ENCODE measurements at regions not wholly inside any gene's neighbourhood (a gene's known extent, or its start where the extent isn't known, plus 50 kb on each side); places are given as distances from the start of the nearest gene placed in this dataset.

DNA sequence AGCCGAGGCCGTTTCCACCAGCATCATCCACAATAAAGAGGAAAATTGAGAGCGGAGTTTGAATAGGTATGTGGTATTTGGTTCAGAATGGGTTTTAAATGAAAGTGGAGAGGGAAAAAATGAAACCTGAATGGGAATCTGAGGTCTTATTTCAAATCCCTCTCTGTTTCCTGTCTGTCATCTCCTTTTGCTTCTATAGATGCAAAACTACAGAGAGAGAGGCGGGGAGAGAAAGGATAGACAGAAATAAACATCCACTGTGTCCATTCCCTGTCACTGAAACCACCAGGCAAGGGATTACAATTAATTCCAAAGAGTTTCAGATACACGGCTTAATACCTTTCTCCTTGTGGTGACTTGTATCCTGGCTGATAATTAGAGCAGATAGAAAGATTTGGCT lies 102.3 kb downstream of the DAD1 start:
- Histone ChIP-seq H3K9me3 (no peaks in the 10 kb centered on the region), H3K4me3 (no peak overlapping the region), H3K27ac (no peak overlapping the region), H3K36me3 (no peaks in the 10 kb centered on the region), H3K27me3 (no peaks in the 10 kb centered on the region), H3K4me1 (no peaks in the 10 kb centered on the region)
- no peak for DNase-seq (ENCODE audit: low spot score in 2 of 2)
- intact Hi-C loops (cut with DNase I), result no loop called here
- TF ChIP-seq, protein P1, sequence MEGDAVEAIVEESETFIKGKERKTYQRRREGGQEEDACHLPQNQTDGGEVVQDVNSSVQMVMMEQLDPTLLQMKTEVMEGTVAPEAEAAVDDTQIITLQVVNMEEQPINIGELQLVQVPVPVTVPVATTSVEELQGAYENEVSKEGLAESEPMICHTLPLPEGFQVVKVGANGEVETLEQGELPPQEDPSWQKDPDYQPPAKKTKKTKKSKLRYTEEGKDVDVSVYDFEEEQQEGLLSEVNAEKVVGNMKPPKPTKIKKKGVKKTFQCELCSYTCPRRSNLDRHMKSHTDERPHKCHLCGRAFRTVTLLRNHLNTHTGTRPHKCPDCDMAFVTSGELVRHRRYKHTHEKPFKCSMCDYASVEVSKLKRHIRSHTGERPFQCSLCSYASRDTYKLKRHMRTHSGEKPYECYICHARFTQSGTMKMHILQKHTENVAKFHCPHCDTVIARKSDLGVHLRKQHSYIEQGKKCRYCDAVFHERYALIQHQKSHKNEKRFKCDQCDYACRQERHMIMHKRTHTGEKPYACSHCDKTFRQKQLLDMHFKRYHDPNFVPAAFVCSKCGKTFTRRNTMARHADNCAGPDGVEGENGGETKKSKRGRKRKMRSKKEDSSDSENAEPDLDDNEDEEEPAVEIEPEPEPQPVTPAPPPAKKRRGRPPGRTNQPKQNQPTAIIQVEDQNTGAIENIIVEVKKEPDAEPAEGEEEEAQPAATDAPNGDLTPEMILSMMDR (IDR thresholded peaks at IDR 0.05), result no peak

DNA sequence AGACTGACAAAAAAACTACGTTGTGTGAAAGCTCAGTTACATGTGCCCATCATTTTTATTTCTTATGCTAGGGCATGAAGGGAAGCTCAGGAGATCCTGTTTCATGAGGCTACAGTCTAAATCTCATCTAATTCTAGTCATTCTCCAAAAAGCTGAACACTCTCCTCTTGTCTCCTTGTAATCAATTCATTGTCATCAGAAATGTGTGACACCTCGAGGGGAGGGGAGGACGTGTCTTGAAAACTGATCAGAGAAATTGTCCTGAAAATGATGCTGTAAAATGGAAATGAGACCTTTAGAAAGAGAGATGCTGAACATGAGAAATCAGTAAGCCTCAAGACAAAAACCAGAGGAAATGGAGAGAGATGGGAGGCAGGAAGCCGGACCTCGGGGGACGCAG lies 103.4 kb downstream of the DAD1 start:
- DNase-seq (ENCODE audit: low spot score in 2 of 2), result no peak
- no peak overlapping the region for H3K27ac ChIP-seq
- TF ChIP-seq, protein P1 (IDR thresholded peaks at IDR 0.05), result no peak
- intact Hi-C loops (cut with DNase I), result no loop called here
- no peaks in the 10 kb centered on the region for H3K27me3 ChIP-seq
- H3K9me3 ChIP-seq, result no peaks in the 10 kb centered on the region
- no peaks in the 10 kb centered on the region for H3K4me1 ChIP-seq
- H3K4me3 ChIP-seq, result no peak overlapping the region
- no peaks in the 10 kb centered on the region for H3K36me3 ChIP-seq

DNA sequence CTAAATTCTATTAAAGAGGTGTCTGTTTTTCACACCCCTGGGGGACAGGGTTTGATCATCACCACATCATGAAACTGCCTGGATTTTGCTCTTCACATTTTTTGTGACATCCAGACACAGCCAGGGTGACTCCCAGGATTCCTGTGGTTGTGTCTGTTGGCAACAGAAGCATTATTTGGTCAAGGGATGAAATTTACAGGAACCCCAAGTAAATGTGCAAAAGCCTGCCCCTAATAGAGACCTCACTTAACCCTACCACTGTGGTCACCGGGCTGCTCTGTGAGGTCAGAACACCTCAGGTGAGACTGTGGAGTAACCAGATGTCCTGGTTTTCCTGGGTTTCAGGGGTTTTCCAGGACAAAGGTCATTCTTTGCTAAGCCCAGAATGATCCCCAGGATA lies 103.8 kb downstream of the DAD1 start:
- intact Hi-C loops (cut with DNase I), result no loop called here

DNA sequence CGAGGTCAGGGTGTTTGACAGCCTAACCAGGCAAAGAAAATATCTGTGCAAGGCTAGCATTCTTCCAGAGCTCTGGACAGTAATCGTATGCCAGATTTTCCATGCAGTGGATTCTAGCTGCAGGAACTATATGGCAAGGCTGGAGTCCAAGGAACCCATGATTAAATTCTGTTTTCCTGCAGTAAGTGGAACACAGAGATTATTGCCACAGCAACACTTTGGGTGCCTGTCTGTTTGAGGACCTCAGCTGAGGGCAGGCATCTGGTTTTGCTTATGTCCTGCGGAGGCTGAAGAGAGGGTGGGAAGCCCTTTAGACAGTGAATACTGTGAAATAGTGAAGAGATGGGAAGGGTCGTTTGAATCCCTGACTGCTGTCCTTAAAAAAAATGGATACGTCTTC lies 104.4 kb downstream of the DAD1 start:
- Histone ChIP-seq H3K36me3 (no peaks in the 10 kb centered on the region), H3K27me3 (no peaks in the 10 kb centered on the region), H3K9me3 (no peaks in the 10 kb centered on the region), H3K4me3 (no peak overlapping the region), H3K4me1 (no peaks in the 10 kb centered on the region), H3K27ac (no peak overlapping the region)
- TF ChIP-seq, protein P1 (IDR thresholded peaks at IDR 0.05), result no peak
- no peak for DNase-seq (ENCODE audit: low spot score in 2 of 2)
- intact Hi-C loops (cut with DNase I), result no loop called here

More for the DNA sequence above, 103.8 kb downstream of the DAD1 start:
- Histone ChIP-seq H3K27me3 (no peaks in the 10 kb centered on the region), H3K36me3 (no peaks in the 10 kb centered on the region), H3K4me1 (no peaks in the 10 kb centered on the region), H3K27ac (no peak overlapping the region), H3K4me3 (no peak overlapping the region), H3K9me3 (no peaks in the 10 kb centered on the region)
- DNase-seq (ENCODE audit: low spot score in 2 of 2), result no peak
- TF ChIP-seq, protein P1 (IDR thresholded peaks at IDR 0.05), result no peak

DNA sequence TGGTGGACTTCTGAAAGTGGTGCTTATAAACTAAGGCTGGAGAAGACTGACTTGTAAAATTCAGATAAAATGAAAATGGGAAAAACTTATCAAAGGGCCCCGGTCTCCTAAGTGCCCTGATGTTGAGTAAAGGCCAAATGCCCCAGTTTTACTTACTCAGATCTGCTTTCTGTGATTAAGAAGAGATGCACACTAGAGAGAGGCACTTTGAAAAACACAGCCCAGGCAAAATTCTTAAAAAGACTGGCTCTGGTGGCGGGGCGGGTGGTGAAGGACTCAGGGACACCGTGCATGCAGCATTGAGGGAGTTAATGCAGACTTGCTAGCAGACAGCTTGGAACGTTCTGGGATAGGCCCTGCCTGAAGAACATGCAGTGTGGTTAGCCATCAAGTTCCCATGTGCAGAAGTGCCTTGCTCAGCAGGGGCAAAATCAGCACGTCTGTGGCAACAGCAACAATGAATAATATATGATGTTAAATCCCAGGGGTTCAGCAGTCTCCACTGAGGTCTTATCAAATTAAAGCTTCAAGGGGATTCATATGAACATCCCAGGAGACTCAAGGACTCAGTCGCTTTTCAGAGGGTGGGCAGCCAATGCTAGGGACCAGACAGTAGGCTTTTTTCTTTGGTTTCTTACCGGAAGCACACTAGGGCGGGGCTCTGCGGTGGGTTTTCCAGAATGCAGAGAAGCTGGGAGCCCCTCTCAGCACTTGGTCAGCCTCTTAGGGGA lies 105.0 kb downstream of the DAD1 start:
- TF ChIP-seq, protein P1 (IDR thresholded peaks at IDR 0.05), result no peak
- Histone ChIP-seq H3K27me3 (no peaks in the 10 kb centered on the region), H3K4me1 (no peaks in the 10 kb centered on the region), H3K36me3 (no peaks in the 10 kb centered on the region), H3K9me3 (no peaks in the 10 kb centered on the region), H3K4me3 (no peak overlapping the region), H3K27ac (no peak overlapping the region)
- no peak for DNase-seq (ENCODE audit: low spot score in 2 of 2)
- intact Hi-C loops (cut with DNase I), result no loop called here

Measured in ascending aorta (tissue), 2 donors.